ENCODE measurements at regions not wholly inside any gene's neighbourhood (a gene's known extent, or its start where the extent isn't known, plus 50 kb on each side); places are given as distances from the start of the nearest gene placed in this dataset.

DNA sequence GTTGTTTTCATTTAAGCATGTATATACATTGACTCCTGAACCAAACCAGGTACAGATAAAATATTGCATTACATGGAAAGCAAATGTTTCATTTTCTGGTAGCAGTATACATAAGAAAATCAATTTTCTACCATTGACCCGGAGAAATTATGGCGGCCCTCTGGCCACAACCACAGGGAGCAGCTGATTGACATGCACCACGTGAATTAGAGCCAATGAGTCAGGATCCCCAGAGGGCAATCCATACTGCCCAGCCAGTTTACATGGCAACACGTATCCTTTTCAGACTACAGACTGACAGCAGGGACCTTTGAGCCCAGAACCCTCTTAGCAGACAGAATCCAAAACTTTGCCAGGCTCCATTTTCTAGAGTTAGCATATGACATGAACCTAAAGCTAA is 272.2 kb upstream of the NEBL start:
- no peak for DNase-seq

DNA sequence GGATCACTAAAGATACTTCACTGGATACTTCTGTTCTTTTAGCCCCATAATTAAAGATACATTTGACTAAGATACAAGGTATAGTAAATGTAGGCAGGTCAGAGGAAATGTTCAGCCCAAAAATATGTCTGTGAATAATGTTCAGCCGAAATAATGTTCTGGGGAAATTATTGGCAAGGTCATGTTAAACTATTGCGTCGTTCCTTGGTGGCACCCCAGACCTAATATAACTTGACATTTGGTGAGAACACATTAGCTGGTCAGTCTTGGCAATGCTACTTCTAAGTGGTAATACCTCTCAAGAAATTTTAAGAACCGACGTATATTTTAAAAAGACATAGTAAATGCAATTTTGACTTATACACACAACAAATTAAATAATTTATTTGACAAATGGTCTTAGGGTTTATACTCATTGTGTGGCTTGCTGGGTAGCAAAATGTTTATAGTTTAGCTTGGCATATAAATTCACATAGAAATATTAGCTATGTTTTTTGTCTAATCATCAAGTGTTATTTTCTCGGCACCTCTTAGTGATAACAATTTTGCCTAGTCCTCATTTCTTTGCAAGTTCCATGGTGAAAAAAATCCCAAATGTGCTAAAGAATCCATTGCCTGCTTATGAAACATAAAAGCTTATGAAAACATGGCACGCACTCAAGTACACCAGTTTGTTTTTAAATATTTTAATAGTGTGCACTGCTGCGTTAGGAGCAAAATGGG is 270.3 kb upstream of the NEBL start:
- no peak for DNase-seq

DNA sequence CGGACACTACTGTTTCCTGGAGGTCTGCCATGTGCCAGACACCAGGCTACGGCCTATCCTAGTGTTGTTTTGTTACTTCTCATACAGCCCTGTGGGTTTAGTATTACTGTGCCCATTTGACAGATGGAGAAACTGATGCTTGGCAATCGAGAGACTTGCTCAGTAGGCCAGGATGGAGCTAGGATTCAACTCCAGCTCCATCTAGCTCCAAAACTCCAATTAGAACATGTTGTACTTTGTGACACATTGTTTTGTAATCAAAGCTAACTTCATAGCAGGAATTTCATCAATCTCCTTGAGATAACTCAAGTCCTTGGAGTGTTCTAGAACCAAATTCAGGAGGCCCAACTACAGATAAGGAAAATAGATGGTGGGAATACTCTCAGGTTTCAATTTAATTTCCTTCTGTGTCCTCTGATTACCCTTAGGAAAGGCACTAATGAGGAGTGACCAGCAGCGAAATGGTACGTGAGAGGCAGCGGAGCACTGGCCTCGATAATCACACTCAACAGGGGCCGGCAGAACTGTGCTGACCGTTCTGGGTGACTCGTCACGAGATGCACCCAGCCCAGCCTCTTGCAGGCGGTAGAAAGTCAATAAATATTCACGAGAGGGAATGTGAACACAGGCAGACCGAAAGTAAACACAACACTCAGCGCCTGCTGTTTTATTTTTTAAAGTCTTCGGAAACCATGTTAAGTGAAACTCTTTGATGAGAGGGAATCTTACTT is 269.6 kb upstream of the NEBL start:
- no peak for DNase-seq

DNA sequence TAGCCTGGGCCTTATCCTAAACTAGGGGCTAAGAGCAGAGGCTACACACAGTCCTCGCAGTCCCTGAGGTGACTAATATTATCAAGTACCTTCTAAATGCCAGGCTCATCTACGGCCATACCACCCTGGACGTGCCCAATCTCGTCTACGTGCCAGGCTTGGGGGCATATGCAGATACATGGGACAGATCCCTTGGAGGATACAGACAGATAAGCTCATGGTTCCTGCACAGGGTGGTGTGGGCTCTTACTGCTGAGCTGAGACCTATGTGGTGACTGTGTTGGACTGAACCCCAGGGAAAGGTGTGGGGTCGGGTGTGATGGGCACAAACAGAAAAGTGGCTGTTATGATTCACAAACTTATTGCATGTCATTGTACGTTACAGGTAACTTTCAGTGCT is 268.4 kb upstream of the NEBL start:
- no peak for DNase-seq

DNA sequence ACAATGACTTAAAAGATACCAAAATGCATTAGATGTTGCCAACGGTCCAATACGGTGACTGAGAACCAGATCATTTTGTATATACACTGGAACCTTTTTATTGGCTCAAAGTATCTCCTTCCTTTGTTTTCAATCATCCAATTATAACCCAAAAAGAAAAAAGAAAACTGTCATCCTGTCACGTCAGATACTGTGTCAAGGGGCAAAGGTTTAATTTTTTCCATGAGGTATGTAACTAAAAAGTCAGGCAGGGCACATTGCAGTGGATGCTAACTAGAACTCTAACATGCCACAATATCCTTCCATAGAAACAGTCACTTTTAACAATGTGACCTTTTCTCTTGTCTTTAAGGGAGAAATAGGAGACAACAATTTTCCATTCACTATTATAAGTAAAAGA is 267.6 kb upstream of the NEBL start:
- DNase-seq = no peak

DNA sequence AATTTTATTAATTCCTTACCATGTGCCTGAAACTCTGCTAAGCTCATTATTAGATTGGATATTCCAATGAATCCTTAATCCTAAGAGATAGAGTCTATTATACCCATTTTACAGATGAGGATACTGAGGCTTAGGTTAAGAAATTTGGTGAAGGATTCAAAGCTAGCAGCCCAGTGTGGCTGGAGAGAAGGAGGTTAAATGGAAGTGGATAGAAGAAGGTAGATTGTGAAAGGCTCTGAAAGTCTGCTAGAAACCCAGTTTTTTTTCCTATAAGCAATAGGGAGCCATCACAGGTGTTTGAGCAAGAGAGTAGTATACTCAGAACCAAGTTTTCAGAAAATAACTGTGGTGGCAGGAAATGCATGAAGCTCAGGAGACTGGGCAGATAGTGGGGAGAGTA is 265.8 kb upstream of the NEBL start:
- no peak for DNase-seq

DNA sequence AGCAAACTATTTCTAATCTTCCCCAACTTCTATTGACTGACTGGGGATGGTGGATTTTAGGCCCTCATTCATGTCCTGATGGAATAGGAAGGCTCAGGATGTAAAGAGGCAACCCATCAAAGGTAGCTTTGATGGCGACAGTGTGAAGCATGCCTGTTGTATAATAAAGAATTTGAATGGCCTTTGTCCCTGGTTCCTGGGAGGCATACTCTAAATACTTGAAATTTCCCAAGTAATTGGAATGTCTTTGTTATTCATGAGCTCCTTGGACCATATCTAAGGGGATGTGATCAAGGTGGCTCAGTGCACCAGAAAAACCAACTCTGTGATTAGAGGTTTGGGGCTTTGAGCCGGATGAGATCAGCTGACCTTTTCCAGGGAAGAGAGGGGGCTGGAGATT is 264.5 kb upstream of the NEBL start:
- no peak for DNase-seq

DNA sequence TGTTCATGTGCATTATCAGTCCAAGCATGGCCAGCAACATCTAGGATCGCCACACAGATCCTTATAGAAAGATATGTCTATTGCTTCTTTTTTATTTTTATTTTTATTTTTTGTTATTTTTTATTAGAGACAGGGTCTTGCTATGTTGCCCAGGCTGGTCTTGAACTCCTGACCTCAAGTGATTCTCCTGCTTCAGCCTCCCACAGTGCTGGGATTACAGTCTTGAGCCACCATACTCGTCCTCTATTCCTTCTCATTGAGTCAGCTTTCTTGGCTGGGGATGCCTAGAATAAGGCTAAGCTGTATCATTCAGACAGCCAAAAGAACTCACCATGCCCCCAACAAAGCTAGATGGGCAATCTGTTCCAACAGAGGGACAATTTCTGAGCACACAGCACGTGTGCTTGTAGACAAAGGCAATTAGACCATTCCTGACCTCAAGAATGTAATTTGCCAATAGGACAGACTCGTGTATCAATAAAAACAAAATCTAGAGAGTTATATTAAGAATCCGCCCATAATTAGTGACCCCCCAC is 264.0 kb upstream of the NEBL start:
- DNase-seq = no peak

DNA sequence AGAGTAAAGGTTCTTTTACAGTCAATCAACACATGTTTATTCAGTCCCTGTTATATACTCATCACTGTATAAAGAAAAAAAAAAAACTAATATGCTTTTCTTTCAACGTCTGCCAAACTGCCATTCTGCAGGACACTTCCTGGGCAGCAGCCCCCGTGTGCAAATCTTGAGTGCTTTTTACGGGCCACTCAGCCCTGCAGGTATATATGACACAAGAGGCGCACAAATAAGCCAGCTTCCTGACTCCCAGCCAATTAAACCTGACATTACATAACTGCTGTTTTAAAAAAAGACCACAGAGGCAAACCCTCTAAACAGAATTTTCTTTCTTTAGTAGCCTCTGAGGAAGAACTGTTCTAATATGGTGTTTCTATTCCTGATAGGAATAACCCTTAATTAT is 263.0 kb upstream of the NEBL start:
- no peak for DNase-seq

DNA sequence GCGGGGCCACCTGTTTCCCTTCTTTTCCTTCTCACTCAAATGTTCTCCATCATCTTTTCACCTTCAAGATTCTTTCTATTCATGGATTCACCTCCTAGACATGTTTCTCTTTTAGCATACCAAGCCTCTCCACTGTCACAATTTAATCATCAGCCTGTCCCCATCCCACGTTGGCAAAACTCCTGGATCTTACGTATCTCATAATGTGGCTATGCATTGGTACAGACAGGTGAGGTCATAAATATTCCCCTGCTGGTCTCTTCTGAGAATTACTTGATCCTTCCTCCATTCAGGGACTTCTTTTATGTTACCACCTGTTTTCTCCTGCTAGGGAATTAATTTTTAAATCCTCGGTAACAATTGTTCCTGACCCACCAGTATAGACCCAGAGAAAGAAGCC is 262.6 kb upstream of the NEBL start:
- no peak for DNase-seq

DNA sequence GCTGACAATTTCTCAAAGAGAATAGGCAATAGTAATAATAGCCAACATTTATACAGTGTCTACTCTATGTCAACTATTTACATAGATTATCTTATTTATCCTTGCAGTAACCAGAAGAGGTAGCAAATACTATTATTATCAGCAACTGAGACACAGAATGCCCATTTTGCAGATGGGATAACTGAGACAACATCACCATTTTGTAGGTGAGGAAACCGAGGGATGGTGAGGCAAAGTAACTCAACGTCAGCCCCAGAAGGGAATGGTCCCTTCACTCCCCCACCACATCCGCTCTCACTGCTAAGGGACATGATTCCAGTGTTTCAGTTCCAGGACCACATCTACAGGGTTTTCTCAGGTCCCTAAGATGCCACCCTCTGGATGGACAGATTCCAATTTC is 261.2 kb upstream of the NEBL start:
- no peak for DNase-seq

DNA sequence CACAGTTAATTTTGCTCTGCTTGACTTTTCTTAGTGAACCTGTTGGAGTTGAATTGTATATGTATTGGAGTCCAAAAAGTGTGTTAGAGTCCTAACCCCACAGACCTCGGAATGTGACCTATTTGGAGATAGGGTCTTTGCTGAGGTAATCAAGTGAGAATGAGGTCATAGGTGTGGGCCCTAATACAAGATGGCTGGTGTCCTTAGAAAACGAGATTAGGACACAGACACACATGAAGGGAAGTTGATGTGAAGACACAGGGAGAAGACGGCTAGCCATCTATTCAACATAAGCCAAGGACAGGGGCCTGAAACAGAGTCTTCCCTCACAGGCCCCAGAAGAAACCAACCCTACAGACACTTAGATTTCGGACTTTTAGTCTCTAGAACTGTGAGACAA is 260.6 kb upstream of the NEBL start:
- no peak for DNase-seq

DNA sequence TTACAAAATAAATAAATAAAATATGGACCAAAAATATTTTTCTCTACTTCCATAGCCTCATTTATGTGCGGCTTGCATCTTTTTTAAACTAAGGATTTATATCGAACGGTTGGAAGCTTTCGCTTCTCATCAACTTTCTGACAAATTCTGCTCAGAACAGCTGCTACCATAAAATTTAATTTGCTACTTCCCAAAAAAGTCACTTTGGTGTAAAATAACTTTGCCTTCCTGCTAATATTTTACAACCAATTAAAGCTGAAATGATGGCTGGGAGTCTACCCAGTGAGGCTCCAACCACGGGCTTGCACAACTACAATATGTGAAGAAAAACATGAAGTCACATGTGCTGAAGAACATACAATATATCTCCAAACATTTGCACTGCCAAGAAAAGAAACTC is 253.1 kb upstream of the NEBL start:
- DNase-seq = no peak

DNA sequence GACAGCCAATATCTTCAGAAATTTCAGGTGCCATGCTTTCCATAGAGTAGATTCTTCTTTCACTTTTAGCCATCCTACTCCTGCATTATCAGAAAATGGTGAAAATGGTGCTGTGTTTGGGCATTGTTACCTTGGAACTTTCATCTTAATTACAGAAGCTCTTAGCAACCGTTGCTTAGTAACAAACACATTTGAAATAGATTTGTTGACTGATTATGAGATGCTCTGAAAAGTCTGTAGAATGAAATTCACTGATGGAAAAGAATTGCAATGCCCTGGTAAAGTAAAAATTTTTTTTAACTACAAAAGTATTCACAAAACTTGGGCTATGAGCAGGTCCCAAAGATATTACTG is 249.3 kb upstream of the NEBL start:
- DNase-seq = no peak

DNA sequence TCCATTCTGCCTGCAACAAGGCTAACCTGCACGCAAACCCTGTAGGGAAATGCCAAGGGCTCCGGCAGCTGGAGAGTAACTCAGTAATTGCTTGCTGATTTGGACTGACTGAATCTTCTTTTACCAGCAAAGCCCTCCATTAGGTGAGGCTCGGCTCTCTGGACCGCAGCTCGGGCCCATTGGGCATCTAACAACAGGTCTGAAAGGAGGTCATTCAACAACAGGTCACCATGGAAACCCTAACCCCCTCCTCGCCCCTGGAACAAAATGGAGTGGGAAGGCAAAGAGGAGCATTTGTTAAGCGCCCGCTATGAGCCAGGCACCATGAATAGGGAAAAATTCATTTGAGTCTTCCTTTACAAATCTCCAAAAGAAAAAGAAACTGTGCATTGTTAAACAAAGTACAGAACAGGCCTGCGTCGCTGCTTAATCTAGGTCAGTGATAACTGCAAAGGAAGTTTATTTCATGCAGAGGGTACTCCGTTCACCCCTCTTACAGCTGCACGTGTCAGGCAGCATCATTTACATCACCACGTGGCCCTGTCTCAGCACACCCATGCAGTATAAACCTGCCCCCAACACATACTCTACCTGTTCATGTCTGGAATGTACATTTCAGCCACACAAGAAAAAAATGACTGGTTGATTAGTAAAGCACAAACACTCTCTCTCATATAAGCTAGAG is 248.8 kb upstream of the NEBL start:
- no peak for DNase-seq

DNA sequence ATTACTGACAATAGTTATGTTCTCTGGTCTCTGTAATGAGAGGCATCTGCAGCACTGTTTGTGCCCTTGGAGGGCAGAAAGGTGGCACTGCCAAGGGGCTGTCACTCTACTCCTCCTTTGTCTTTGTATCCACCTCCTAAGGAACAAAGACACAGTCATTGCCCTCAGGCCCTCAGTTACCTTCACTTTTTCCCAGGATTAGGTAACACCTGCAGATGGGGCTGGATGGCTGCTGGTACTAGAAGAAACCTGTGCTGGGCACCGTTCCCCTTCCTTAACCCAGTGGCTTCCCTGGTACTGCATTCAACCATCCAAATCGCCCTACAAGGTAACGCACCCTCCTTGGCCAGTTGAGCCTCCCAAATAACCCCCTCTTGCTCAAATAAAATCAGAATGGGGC is 246.9 kb upstream of the NEBL start:
- DNase-seq = no peak

DNA sequence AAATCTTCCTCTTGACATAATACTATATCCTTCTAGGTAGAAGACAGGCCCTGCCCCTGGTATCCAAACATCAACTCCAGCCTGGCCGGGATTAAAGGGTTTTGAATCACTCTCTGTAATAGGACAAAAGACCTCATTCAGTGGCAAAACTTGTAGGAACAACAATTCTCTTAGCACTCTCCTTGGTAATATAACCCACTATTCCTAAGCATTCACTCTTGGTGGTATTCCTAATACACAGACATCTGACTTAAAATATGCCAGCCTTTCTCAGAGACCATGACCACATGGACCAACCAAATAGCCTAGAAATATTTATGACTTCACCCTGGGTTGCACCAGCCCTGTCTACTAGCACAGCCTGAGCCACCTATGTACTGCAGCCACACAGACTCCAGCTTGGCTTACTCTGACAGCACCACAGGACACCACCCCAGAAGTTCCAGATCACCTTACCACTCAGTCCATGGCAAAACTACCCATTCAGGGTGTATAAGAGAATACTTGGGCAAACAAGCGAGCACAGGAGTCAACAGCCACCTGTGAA is 244.9 kb upstream of the NEBL start:
- no peak for DNase-seq

DNA sequence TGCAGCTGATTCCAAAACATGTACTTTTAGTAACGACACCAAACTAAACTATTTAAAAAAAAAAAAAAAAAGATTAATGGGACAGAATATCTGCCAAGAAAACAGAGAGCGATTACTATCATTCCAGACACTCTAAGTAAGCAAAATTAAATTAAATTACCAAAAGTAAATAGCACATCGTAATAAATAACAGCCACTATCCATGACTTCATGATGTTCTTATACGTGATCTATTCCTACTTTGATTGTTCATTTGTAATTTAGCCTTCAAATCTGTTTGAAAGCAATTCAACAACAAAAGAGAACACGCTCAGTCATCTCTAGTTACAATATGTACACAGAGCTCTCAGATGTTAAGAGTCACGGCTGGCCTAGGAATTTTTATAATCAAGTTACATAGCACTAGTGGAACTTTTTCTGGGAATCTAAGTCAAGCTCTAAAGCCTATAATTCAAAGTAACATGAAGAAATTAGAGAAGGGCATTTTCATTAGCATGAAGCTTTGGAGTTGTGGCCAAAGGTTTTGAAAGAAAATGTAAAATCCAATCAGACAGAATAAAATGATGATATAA is 241.7 kb upstream of the NEBL start:
- no peak for DNase-seq

DNA sequence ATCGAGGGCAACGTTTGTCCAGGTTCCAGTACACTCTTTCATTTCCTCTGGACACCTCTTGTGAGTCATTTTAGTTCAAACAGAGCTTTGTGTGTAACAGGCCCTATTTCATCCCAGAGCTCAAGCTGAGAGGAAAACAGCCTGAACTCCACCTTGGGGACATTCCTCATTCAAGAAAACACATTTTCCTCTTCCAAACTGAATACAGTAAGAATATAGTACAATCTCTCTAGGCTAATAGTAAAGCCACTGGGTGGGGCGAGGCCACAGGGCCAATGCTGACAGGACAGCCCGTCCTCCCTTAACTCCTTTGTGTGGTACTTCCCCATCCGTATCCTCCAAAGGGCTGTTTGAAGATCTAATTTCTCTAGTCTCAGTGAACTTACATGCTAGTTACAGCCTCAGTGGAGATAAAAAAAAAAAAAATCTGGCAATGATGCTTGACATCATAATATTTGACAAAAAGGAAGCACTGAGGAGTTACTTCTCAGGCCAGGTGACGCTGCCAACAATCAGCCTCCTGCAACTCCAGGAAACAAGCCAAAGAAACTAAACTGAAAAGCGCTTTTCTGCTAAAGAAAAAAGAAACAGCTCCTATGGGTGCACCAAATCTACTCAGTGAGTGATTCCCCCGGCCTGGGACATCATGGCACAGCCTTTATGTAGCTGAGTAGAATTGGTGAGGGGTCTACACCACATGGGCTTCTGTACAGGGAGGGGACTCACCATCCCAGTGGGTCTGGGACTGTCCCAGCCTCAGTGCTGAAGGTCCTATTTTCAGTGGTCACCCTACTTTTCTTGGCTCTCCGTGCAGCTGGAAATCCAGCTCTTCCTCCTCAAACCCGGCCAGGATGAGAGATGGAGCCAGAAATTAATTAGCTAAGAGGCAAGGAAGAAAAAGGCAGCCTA is 238.2 kb upstream of the NEBL start:
- DNase-seq = no peak

DNA sequence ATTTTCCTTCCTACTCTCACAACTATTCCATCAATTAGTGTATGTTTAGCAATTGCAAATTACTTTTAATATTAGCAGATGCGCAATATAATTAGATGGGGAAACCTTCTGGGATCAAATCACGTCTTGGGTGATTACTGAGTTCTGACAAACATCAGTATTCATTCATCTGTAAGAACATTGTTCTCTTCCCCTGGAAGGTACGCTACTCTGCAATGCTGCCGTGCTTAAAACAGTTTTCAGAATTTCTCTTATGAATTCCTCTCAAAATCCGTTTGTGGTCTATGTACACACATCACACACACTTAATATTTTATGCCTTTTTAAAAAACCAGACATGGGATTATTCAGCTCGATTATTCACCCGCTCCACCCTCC is 237.5 kb upstream of the NEBL start:
- DNase-seq = no peak

DNA sequence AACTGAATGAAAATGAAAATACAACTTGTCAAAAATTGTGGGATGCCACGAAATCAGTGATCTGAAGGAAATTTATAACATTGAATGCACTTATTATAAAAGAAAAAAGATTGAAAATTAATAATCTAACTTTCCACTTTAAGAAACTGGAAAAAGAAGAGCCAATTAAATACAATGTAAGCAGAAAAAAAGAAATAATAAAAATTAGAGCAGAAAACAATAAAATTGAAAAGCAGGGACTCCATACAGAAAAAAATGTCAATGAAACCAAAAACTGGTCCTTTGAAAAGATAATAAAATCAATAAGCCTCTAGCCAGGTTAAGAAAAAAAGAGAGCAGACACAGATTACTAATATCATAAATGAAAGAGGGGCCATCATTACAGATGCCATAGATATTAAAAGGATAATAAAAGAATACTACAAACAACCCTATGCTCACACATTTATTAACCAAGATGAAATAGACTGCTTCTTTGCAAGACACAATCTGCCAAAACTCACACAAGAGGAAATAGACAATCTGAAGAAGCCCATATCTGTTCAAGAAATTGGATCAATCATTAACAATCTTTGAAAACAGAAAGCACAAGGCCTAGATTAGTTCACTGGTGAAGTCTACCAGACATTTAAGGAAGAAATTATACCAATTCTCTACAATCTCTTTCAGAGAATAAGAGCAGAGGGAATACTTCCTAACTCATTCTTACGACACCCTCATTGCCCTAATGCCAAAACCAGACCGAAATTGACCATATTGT is 233.8 kb upstream of the NEBL start:
- DNase-seq = no peak

DNA sequence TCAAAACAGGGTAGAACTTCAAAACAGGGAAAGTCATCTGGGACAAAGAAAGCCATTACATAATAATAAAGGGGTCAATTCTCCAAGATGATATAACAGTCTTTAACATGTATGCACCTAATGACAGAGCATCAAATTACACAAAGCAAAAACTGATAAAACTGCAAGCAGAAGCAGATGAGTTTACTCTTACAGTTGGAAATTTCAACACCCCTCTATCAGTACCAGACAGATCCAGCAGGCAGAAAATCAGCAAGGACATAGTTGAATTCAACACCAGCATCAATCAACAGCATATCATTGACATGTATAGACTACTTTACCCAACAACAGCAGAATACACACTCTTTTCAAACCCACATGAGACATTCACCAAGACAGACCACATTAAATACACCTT is 233.0 kb upstream of the NEBL start:
- no peak for DNase-seq

All from stimulated activated naive CD4-positive, alpha-beta T cell (primary cell).